K562 (cell line): ENCODE measurements at regions not wholly inside any gene's neighbourhood (a gene's known extent, or its start where the extent isn't known, plus 50 kb on each side); places are given as distances from the start of the nearest gene placed in this dataset.

Experiments used
- ATAC-seq: fragments of 200-7000 bp; cut with Tn5 transposase; 3 replicates; pipeline ENCODE4 v1.9.1; 2020; ENCODE audit warnings: moderate library complexity
- BruUV-seq: library from RNA; stranded (reverse); fragments of 400-500 nt; replicated peaks from 2 replicates; lab custom pipeline; 2021; lab: Mats Ljungman, UMichigan
- CTCF ChIA-PET: fragments of 300-600 bp; formaldehyde crosslinking; extraction: SDS; loops from one replicate; lab custom pipeline; 2021; ENCODE audit warnings: low intra/inter-chr PET ratio; lab: Yijun Ruan, JAX
- POLR2A ChIA-PET: fragments of 300-600, 350-650 bp; sonication (Branson Sonifier 250); formaldehyde crosslinking; extraction: SDS; loops from one replicate; lab custom pipeline; 2021; ENCODE audit warnings: antibody characterized with exemption, inconsistent platforms; lab: Yijun Ruan, JAX
- DNase-seq, 4 experiments: peaks; one replicate each; pipeline versions ENCODE4 v3.0.0 to v3.0.0-alpha.2; 2011 to 2018; ENCODE audit warnings: low spot score in 3 of 4, mixed read lengths in 3 of 4; ENCODE audit errors: extremely low read depth in 1 of 4
- FAIRE-seq: peaks from 2 replicates; lab custom pipeline; 2011; peaks lifted over from hg19 to GRCh38; lab: Jason Lieb, UNC
- H2AFZ ChIP-seq: 2 replicates; pipeline ENCODE4 v1.6.0; 2011; ENCODE audit warnings: low read depth, low read length, control low read depth, inconsistent platforms
- H3K27ac ChIP-seq: fragments of 200-600 bp; 3 replicates; pipeline ENCODE4 v1.8.0; 2011; ENCODE audit warnings: low read depth, mild to moderate bottlenecking, control low read depth, inconsistent platforms, low read length, moderate library complexity, mixed read lengths; ENCODE audit errors: extremely low read depth
- H3K27me3 ChIP-seq, 2 experiments: fragments of 300-600 bp in 1 of 2; 2 replicates in 1 of 2; 3 replicates in 1 of 2; pipeline versions ENCODE4 v1.6.0 to v1.8.0; 2011; ENCODE audit warnings: inconsistent platforms in 2 of 2, low read length in 2 of 2, mild to moderate bottlenecking in 1 of 2, mixed read lengths in 1 of 2, moderate library complexity in 1 of 2; ENCODE audit not compliant: control insufficient read depth in 2 of 2, insufficient read depth in 2 of 2
- H3K36me3 ChIP-seq: fragments of 300-600 bp; 3 replicates; pipeline ENCODE4 v1.8.0; 2011; ENCODE audit warnings: mild to moderate bottlenecking, low read length, inconsistent platforms; ENCODE audit not compliant: control insufficient read depth, insufficient read depth
- H3K4me1 ChIP-seq, 2 experiments: fragments of 200-600 bp in 1 of 2; replicated peaks in 1 of 2; 2 replicates in 1 of 2; 3 replicates in 1 of 2; pipeline versions ENCODE4 v1.5.1 to v1.8.0; 2011; ENCODE audit warnings: inconsistent platforms in 2 of 2, low read length in 2 of 2, mild to moderate bottlenecking in 1 of 2, mixed read lengths in 1 of 2, moderate library complexity in 1 of 2; ENCODE audit not compliant: control insufficient read depth in 2 of 2, insufficient read depth in 2 of 2
- H3K4me2 ChIP-seq: 2 replicates; pipeline ENCODE4 v1.6.1; 2011; ENCODE audit warnings: low read length, control low read depth, inconsistent platforms, mixed read lengths; ENCODE audit not compliant: insufficient read depth
- H3K4me3 ChIP-seq: fragments of 200-600 bp; sonication (generic), shearing (Covaris generic); 2 replicates; pipeline ENCODE4 v1.5.1; 2016; ENCODE audit warnings: control low read depth, inconsistent platforms
- H3K79me2 ChIP-seq: fragments of 200-600 bp; 3 replicates; pipeline ENCODE4 v1.8.0; 2011; ENCODE audit warnings: low read length, inconsistent platforms; ENCODE audit not compliant: control insufficient read depth, insufficient read depth
- H3K9ac ChIP-seq, 2 experiments: 2 replicates each; pipeline versions ENCODE4 v1.6.0 to v1.6.1; 2011; ENCODE audit warnings: low read depth in 2 of 2, low read length in 2 of 2, control low read depth in 1 of 2, inconsistent platforms in 1 of 2, mild to moderate bottlenecking in 1 of 2, mixed read lengths in 1 of 2; ENCODE audit not compliant: insufficient read depth in 1 of 2
- H3K9me1 ChIP-seq: one replicate; pipeline ENCODE4 v1.6.0; 2011; ENCODE audit warnings: inconsistent platforms, mild to moderate bottlenecking, low read length, moderate library complexity; ENCODE audit not compliant: control insufficient read depth, insufficient read depth
- H3K9me3 ChIP-seq: replicated peaks from 2 replicates; pipeline ENCODE4 v1.5.1; 2011; ENCODE audit warnings: low read depth, low read length, inconsistent platforms; ENCODE audit not compliant: control insufficient read depth, insufficient read depth
- H4K20me1 ChIP-seq: replicated peaks from 2 replicates; pipeline ENCODE4 v1.6.1; 2011; ENCODE audit warnings: low read length, inconsistent platforms, mixed read lengths; ENCODE audit not compliant: control insufficient read depth, insufficient read depth
- BCOR ChIP-seq: fragments of 450-650 bp; IDR thresholded peaks from 2 replicates; pipeline ENCODE4 v1.6.1; 2016
- BRD9 ChIP-seq: fragments of 450-650 bp; IDR thresholded peaks from 2 replicates; pipeline ENCODE4 v1.6.1; 2018; ENCODE audit warnings: low read depth; ENCODE audit not compliant: partially characterized antibody
- GABPB2 ChIP-seq: fragments of 250-450 bp; sonication (Bioruptor Pico); conservative IDR thresholded peaks from 2 replicates; pipeline ENCODE4 v1.5.1; 2021; ENCODE audit warnings: mild to moderate bottlenecking
- KLF1 ChIP-seq: fragments of 450-650 bp; IDR thresholded peaks from 2 replicates; pipeline ENCODE4 v1.6.1; 2016; ENCODE audit warnings: missing genetic modification characterization, missing compliant biosample characterization
- POLR3A ChIP-seq: IDR thresholded peaks from 2 replicates; pipeline ENCODE4 v1.6.1; 2011; ENCODE audit warnings: borderline replicate concordance, mild to moderate bottlenecking, moderate library complexity; ENCODE audit not compliant: insufficient read length, insufficient read depth; ENCODE audit errors: extremely low read depth
- RBBP5 ChIP-seq: fragments of 200-600 bp; sonication (generic); IDR thresholded peaks from 2 replicates; pipeline ENCODE4 v1.6.1; 2012; ENCODE audit warnings: borderline replicate concordance, mild to moderate bottlenecking, low read length, control low read depth, inconsistent platforms; ENCODE audit not compliant: insufficient read depth, poor library complexity, severe bottlenecking
- RBM25 ChIP-seq: fragments of 200-400 bp; formaldehyde crosslinking; IDR thresholded peaks from 2 replicates; pipeline ENCODE4 v1.6.1; 2018; ENCODE audit warnings: low read length, low read depth, moderate library complexity; ENCODE audit not compliant: severe bottlenecking
- RNF2 ChIP-seq: sonication (generic); IDR thresholded peaks from 2 replicates; pipeline ENCODE4 v1.6.1; 2016
- ZNF134 ChIP-seq: fragments of 250-450 bp; sonication (Bioruptor Pico); conservative IDR thresholded peaks from 2 replicates; pipeline ENCODE4 v1.4.0; 2020
- ZNF274 ChIP-seq: IDR thresholded peaks from 2 replicates; pipeline ENCODE4 v1.6.1; 2011; ENCODE audit warnings: low read depth, mild to moderate bottlenecking, low read length, moderate library complexity, borderline replicate concordance
- ZNF408 ChIP-seq: fragments of 250-450 bp; sonication (Bioruptor Pico); IDR thresholded peaks from 2 replicates; pipeline ENCODE4 v1.4.0; 2020; ENCODE audit warnings: low read depth, mild to moderate bottlenecking, moderate library complexity
- WGBS: fragments of 100-300 bp; shearing (Covaris generic); methylation state at CpG from one replicate; pipeline ENCODE4 v1.1.6; 2016; ENCODE audit warnings: low coverage, mixed read lengths; ENCODE audit not compliant: insufficient coverage; ENCODE audit errors: missing lambda C conversion rate; 5-methylcytosine and 5-hydroxymethylcytosine counted together
- in situ Hi-C: fragments of 300-500 bp; cut with MboI; formaldehyde crosslinking; loops from 4 replicates; pipeline ENCODE4 v1.15.0; 2018; ENCODE audit warnings: inconsistent platforms, mixed read lengths
- intact Hi-C: fragments of 100-400 bp; cut with micrococcal nuclease; formaldehyde crosslinking; loops from 2 replicates; pipeline ENCODE4 v1.14.2; 2022
- TF ChIP-seq, protein P1 (sequence below): sonication (generic); formaldehyde crosslinking; IDR thresholded peaks from 2 replicates; pipeline ENCODE4 v1.8.1; 2023; ENCODE audit warnings: missing genetic modification reagents, mild to moderate bottlenecking, borderline replicate concordance
- TF ChIP-seq, protein P2 (sequence below): fragments of 250-450 bp; sonication (Bioruptor Pico); IDR thresholded peaks from 2 replicates; pipeline ENCODE4 v1.5.0; 2020; ENCODE audit warnings: mild to moderate bottlenecking
- TF ChIP-seq, protein P3 (sequence below): fragments of 250-450 bp; sonication (Bioruptor Pico); IDR thresholded peaks from 2 replicates; pipeline ENCODE4 v1.4.0; 2020; ENCODE audit warnings: borderline replicate concordance

DNA sequence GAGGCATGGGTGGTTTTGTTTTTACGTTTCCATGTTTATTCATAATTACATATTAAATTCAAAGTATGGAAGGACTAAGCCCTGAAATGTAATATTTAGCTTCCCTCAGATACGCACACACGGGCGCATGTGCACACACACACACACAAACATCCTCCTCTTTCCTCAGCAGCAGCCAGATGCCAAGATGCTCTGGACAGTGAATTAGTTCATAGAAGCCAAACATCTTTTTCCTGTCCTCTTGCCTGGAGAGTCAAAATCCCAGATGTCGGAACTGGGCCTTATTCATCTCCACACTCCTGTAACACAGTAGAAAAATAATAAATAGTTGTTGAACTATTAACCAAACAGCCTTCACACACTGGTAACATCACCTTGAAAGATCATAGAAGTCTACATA, 273.1 kb downstream of the SP3 start:
- H3K9ac ChIP-seq, result no peak overlapping the region
- DNase-seq (no peak), ATAC-seq (no peak), FAIRE-seq (no peak)
- 3% methylated on average over 5 of the region's 5 CpGs for WGBS
- in situ Hi-C loops, result no loop called here
- POLR2A ChIA-PET, result no interaction called here
- no TSS peak for BruUV-seq
- H3K4me2 ChIP-seq, result no peak overlapping the region
- intact Hi-C loops, result no loop called here
- H3K27me3 ChIP-seq, result peaks cover 6 to 12% of the 10 kb centered on the region in 2 experiments; a peak in 4 of 5 replicates
- no peaks in the 10 kb centered on the region for H3K9me3 ChIP-seq
- CTCF ChIA-PET, result no interaction called here
- no peak overlapping the region for H2AFZ ChIP-seq
- no peaks in the 10 kb centered on the region for H3K4me1 ChIP-seq
- no peaks in the 10 kb centered on the region for H3K36me3 ChIP-seq
- no peaks in the 10 kb centered on the region for H4K20me1 ChIP-seq
- H3K79me2 ChIP-seq, result no peaks in the 10 kb centered on the region
- no peak overlapping the region for H3K4me3 ChIP-seq
- no peak overlapping the region for H3K27ac ChIP-seq
- H3K9me1 ChIP-seq, result no peaks in the 10 kb centered on the region
- TF ChIP-seq ZNF408 (CRISPR knock-in tag) (no peak), GABPB2 (CRISPR knock-in tag) (no peak), POLR3A (no peak), RBM25 (no peak), RBBP5 (no peak), ZNF134 (CRISPR knock-in tag) (no peak), BRD9 (no peak), KLF1 (tag) (no peak), RNF2 (no peak), BCOR (no peak), ZNF274 (no peak)
- TF ChIP-seq, protein P1, sequence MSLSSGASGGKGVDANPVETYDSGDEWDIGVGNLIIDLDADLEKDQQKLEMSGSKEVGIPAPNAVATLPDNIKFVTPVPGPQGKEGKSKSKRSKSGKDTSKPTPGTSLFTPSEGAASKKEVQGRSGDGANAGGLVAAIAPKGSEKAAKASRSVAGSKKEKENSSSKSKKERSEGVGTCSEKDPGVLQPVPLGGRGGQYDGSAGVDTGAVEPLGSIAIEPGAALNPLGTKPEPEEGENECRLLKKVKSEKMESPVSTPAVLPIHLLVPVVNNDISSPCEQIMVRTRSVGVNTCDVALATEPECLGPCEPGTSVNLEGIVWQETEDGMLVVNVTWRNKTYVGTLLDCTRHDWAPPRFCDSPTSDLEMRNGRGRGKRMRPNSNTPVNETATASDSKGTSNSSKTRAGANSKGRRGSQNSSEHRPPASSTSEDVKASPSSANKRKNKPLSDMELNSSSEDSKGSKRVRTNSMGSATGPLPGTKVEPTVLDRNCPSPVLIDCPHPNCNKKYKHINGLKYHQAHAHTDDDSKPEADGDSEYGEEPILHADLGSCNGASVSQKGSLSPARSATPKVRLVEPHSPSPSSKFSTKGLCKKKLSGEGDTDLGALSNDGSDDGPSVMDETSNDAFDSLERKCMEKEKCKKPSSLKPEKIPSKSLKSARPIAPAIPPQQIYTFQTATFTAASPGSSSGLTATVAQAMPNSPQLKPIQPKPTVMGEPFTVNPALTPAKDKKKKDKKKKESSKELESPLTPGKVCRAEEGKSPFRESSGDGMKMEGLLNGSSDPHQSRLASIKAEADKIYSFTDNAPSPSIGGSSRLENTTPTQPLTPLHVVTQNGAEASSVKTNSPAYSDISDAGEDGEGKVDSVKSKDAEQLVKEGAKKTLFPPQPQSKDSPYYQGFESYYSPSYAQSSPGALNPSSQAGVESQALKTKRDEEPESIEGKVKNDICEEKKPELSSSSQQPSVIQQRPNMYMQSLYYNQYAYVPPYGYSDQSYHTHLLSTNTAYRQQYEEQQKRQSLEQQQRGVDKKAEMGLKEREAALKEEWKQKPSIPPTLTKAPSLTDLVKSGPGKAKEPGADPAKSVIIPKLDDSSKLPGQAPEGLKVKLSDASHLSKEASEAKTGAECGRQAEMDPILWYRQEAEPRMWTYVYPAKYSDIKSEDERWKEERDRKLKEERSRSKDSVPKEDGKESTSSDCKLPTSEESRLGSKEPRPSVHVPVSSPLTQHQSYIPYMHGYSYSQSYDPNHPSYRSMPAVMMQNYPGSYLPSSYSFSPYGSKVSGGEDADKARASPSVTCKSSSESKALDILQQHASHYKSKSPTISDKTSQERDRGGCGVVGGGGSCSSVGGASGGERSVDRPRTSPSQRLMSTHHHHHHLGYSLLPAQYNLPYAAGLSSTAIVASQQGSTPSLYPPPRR, result no peak
- TF ChIP-seq, protein P2, sequence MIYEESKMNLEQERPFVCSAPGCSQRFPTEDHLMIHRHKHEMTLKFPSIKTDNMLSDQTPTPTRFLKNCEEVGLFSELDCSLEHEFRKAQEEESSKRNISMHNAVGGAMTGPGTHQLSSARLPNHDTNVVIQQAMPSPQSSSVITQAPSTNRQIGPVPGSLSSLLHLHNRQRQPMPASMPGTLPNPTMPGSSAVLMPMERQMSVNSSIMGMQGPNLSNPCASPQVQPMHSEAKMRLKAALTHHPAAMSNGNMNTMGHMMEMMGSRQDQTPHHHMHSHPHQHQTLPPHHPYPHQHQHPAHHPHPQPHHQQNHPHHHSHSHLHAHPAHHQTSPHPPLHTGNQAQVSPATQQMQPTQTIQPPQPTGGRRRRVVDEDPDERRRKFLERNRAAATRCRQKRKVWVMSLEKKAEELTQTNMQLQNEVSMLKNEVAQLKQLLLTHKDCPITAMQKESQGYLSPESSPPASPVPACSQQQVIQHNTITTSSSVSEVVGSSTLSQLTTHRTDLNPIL (CRISPR knock-in tag), result no peak
- TF ChIP-seq, protein P3, sequence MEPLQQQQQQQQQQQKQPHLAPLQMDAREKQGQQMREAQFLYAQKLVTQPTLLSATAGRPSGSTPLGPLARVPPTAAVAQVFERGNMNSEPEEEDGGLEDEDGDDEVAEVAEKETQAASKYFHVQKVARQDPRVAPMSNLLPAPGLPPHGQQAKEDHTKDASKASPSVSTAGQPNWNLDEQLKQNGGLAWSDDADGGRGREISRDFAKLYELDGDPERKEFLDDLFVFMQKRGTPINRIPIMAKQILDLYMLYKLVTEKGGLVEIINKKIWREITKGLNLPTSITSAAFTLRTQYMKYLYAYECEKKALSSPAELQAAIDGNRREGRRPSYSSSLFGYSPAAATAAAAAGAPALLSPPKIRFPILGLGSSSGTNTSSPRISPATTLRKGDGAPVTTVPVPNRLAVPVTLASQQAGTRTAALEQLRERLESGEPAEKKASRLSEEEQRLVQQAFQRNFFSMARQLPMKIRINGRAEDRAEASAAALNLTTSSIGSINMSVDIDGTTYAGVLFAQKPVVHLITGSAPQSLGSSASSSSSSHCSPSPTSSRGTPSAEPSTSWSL (CRISPR knock-in tag), result no peak
